H9 (cell line): ENCODE measurements at regions not wholly inside any gene's neighbourhood (a gene's known extent, or its start where the extent isn't known, plus 50 kb on each side); places are given as distances from the start of the nearest gene placed in this dataset.

ENCODE experiments used
- DNase-seq: peaks from one replicate; pipeline ENCODE4 v3.0.0-alpha.2; 2017
- H2AFZ ChIP-seq: one replicate; pipeline ENCODE4 v1.6.1; 2013; ENCODE audit warnings: mild to moderate bottlenecking, low read length, control low read depth, moderate library complexity
- H2AK5ac ChIP-seq: 2 replicates; pipeline ENCODE4 v1.6.1; 2013; ENCODE audit warnings: low read length, control low read depth, mixed read lengths; ENCODE audit not compliant: insufficient read length
- H2BK120ac ChIP-seq: one replicate; pipeline ENCODE4 v1.6.1; 2013; ENCODE audit warnings: low read depth, mild to moderate bottlenecking, low read length, control low read depth, inconsistent platforms; ENCODE audit not compliant: poor library complexity, severe bottlenecking
- H2BK12ac ChIP-seq: 2 replicates; pipeline ENCODE4 v1.6.1; 2013; ENCODE audit warnings: low read length, control low read depth, mixed read lengths, low read depth; ENCODE audit not compliant: insufficient read length
- H2BK15ac ChIP-seq: 2 replicates; pipeline ENCODE4 v1.6.1; 2013; ENCODE audit warnings: low read depth, low read length, control low read depth
- H2BK20ac ChIP-seq: one replicate; pipeline ENCODE4 v1.6.1; 2013; ENCODE audit warnings: low read depth, mild to moderate bottlenecking, low read length, control low read depth, inconsistent platforms; ENCODE audit not compliant: poor library complexity, severe bottlenecking
- H2BK5ac ChIP-seq: 2 replicates; pipeline ENCODE4 v1.6.1; 2013; ENCODE audit warnings: low read length, control low read depth, mixed read lengths; ENCODE audit not compliant: insufficient read length
- H3K14ac ChIP-seq: 2 replicates; pipeline ENCODE4 v1.6.1; 2013; ENCODE audit warnings: low read length, control low read depth; ENCODE audit not compliant: insufficient read depth
- H3K18ac ChIP-seq: 2 replicates; pipeline ENCODE4 v1.6.1; 2013; ENCODE audit warnings: low read depth, mild to moderate bottlenecking, mixed read lengths, low read length, control low read depth; ENCODE audit not compliant: insufficient read length
- H3K23ac ChIP-seq: 2 replicates; pipeline ENCODE4 v1.6.1; 2013; ENCODE audit warnings: low read length, control low read depth, mixed read lengths, low read depth; ENCODE audit not compliant: insufficient read length
- H3K23me2 ChIP-seq: 2 replicates; pipeline ENCODE4 v1.6.1; 2013; ENCODE audit warnings: low read depth, mild to moderate bottlenecking, mixed read lengths, low read length, control low read depth; ENCODE audit not compliant: insufficient read length, poor library complexity, severe bottlenecking
- H3K27ac ChIP-seq: 2 replicates; pipeline ENCODE4 v1.5.1; 2013; ENCODE audit warnings: low read length, control low read depth, mixed read lengths, low read depth; ENCODE audit not compliant: insufficient read length
- H3K27me3 ChIP-seq: 2 replicates; pipeline ENCODE4 v1.6.1; 2013; ENCODE audit warnings: low read length, control low read depth, inconsistent platforms; ENCODE audit not compliant: insufficient read depth
- H3K4ac ChIP-seq: 2 replicates; pipeline ENCODE4 v1.6.1; 2013; ENCODE audit warnings: low read depth, mild to moderate bottlenecking, control low read depth, inconsistent platforms, low read length, moderate library complexity
- H3K4me1 ChIP-seq: 2 replicates; pipeline ENCODE4 v1.6.1; 2013; ENCODE audit warnings: low read length, control low read depth, inconsistent platforms; ENCODE audit not compliant: insufficient read depth
- H3K4me2 ChIP-seq: 2 replicates; pipeline ENCODE4 v1.6.1; 2013; ENCODE audit warnings: low read length, control low read depth, mixed read lengths; ENCODE audit not compliant: insufficient read length, insufficient read depth
- H3K56ac ChIP-seq: 2 replicates; pipeline ENCODE4 v1.6.1; 2013; ENCODE audit warnings: low read depth, mild to moderate bottlenecking, mixed read lengths, low read length, control low read depth; ENCODE audit not compliant: insufficient read length
- H3K79me1 ChIP-seq: 2 replicates; pipeline ENCODE4 v1.6.1; 2013; ENCODE audit warnings: low read depth, mild to moderate bottlenecking, moderate library complexity, low read length, control low read depth, inconsistent platforms; ENCODE audit not compliant: insufficient read depth, poor library complexity, severe bottlenecking
- H3K79me2 ChIP-seq: 2 replicates; pipeline ENCODE4 v1.6.1; 2013; ENCODE audit warnings: low read length, control low read depth, inconsistent platforms; ENCODE audit not compliant: insufficient read depth
- H3K9ac ChIP-seq: 2 replicates; pipeline ENCODE4 v1.6.1; 2013; ENCODE audit warnings: low read length, control low read depth, mixed read lengths; ENCODE audit not compliant: insufficient read length; ENCODE audit errors: extremely low read depth
- H3K9me3 ChIP-seq: one replicate; pipeline ENCODE4 v1.6.1; 2013; ENCODE audit warnings: low read depth, low read length, inconsistent platforms; ENCODE audit not compliant: control insufficient read depth
- H3T11ph ChIP-seq: one replicate; pipeline ENCODE4 v1.6.1; 2013; ENCODE audit warnings: mild to moderate bottlenecking, low read length, control low read depth, inconsistent platforms
- H4K20me1 ChIP-seq: one replicate; pipeline ENCODE4 v1.6.1; 2013; ENCODE audit not compliant: control insufficient read depth, insufficient read length, insufficient read depth
- H4K5ac ChIP-seq: 2 replicates; pipeline ENCODE4 v1.6.1; 2013; ENCODE audit warnings: low read depth, mild to moderate bottlenecking, mixed read lengths, low read length, control low read depth; ENCODE audit not compliant: insufficient read length
- H4K8ac ChIP-seq: replicated peaks from 2 replicates; pipeline ENCODE4 v1.6.1; 2013; ENCODE audit warnings: low read length, control low read depth, mixed read lengths, low read depth; ENCODE audit not compliant: insufficient read length
- H4K91ac ChIP-seq: 2 replicates; pipeline ENCODE4 v1.6.1; 2013; ENCODE audit warnings: low read depth, mild to moderate bottlenecking, moderate library complexity, mixed read lengths, low read length, control low read depth; ENCODE audit not compliant: insufficient read length
- H3K27ac Mint-ChIP-seq, 3 experiments: 2 replicates in 2 of 3; 3 replicates in 1 of 3; pipeline ENCODE4 v1.8.0; 2020 to 2021; ENCODE audit warnings: mixed read lengths in 3 of 3, mild to moderate bottlenecking in 1 of 3, moderate library complexity in 1 of 3
- H3K27me3 Mint-ChIP-seq: 2 replicates; pipeline ENCODE4 v1.8.0; 2021; ENCODE audit warnings: low read depth, mild to moderate bottlenecking, moderate library complexity, mixed read lengths
- H3K36me3 Mint-ChIP-seq, 3 experiments: 2 replicates in 2 of 3; 3 replicates in 1 of 3; pipeline ENCODE4 v1.8.0; 2020 to 2021; ENCODE audit warnings: low read depth in 3 of 3, mixed read lengths in 3 of 3; ENCODE audit not compliant: insufficient read depth in 1 of 3
- H3K4me1 Mint-ChIP-seq, 2 experiments: 2 replicates each; pipeline ENCODE4 v1.8.0; 2020; ENCODE audit warnings: mixed read lengths in 2 of 2
- H3K4me3 Mint-ChIP-seq, 2 experiments: 2 replicates in 1 of 2; 3 replicates in 1 of 2; pipeline ENCODE4 v1.8.0; 2020 to 2021; ENCODE audit warnings: mild to moderate bottlenecking in 2 of 2, mixed read lengths in 2 of 2, moderate library complexity in 1 of 2
- H3K9me3 Mint-ChIP-seq, 2 experiments: 2 replicates in 1 of 2; 3 replicates in 1 of 2; pipeline ENCODE4 v1.8.0; 2020; ENCODE audit warnings: mild to moderate bottlenecking in 2 of 2, mixed read lengths in 2 of 2, moderate library complexity in 1 of 2
- WGBS: extraction: QIAGEN DNeasy Blood & Tissue Kit; methylation state at CpG from one replicate; pipeline ENCODE4 v1.1.7; 2013; ENCODE audit warnings: missing lambda C conversion rate, low lambda C conversion rate, mixed read lengths; ENCODE audit not compliant: insufficient read length; ENCODE audit errors: extremely low coverage; 5-methylcytosine and 5-hydroxymethylcytosine counted together
- TF ChIP-seq, protein P1 (sequence below): fragments of 200-600 bp; sonication (generic); conservative IDR thresholded peaks from 3 replicates; pipeline ENCODE4 v1.8.0; 2021; ENCODE audit warnings: antibody characterized with exemption, mild to moderate bottlenecking

DNA sequence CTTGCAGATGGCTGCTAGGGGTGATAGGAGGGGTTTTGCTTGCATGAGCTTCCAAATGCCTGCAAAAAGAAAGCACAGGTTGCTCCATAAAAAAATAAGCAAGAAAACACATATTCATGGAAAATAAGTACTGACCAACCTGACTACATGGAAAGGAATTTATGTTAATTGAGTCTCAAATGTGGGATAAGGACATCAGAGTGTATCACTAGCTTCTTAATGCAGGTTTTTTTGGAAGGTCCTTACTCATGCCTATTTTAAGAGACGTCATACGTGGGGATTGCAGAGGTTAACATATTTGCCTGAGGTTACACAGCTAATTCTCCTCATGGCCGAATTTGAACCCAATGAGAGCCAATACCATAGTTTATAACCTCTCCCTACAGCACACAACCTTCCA is 116.2 kb downstream of the ASCL1 start:
- H3K79me2 ChIP-seq, result no peaks in the 10 kb centered on the region
- H4K8ac ChIP-seq, result no peak overlapping the region
- no peaks in the 10 kb centered on the region for H3K4me1 Mint-ChIP-seq
- H3K36me3 Mint-ChIP-seq, result peaks cover 0 to 6% (median 0%) of the 10 kb centered on the region in 3 experiments; a peak in 1 of 7 replicates
- no peak overlapping the region for H4K91ac ChIP-seq
- no peaks in the 10 kb centered on the region for H3K27me3 ChIP-seq
- no peak overlapping the region for H3K4me3 Mint-ChIP-seq
- WGBS, result no CpG with 5 or more reads among the region's 3 CpGs
- no peak overlapping the region for H2BK12ac ChIP-seq
- H3K4ac ChIP-seq, result no peak overlapping the region
- H3K14ac ChIP-seq, result no peak overlapping the region
- TF ChIP-seq, protein P1, sequence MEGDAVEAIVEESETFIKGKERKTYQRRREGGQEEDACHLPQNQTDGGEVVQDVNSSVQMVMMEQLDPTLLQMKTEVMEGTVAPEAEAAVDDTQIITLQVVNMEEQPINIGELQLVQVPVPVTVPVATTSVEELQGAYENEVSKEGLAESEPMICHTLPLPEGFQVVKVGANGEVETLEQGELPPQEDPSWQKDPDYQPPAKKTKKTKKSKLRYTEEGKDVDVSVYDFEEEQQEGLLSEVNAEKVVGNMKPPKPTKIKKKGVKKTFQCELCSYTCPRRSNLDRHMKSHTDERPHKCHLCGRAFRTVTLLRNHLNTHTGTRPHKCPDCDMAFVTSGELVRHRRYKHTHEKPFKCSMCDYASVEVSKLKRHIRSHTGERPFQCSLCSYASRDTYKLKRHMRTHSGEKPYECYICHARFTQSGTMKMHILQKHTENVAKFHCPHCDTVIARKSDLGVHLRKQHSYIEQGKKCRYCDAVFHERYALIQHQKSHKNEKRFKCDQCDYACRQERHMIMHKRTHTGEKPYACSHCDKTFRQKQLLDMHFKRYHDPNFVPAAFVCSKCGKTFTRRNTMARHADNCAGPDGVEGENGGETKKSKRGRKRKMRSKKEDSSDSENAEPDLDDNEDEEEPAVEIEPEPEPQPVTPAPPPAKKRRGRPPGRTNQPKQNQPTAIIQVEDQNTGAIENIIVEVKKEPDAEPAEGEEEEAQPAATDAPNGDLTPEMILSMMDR, result no peak
- no peak overlapping the region for H3K23ac ChIP-seq
- no peak for DNase-seq
- H3K9me3 ChIP-seq, result no peaks in the 10 kb centered on the region
- no peak overlapping the region for H3K18ac ChIP-seq
- no peak overlapping the region for H3K56ac ChIP-seq
- H3K27me3 Mint-ChIP-seq, result no peaks in the 10 kb centered on the region
- no peaks in the 10 kb centered on the region; a peak in 2 of 5 replicates for H3K9me3 Mint-ChIP-seq
- no peaks in the 10 kb centered on the region for H3K23me2 ChIP-seq
- H2BK5ac ChIP-seq, result no peak overlapping the region
- no peaks in the 10 kb centered on the region for H3K79me1 ChIP-seq
- no peaks in the 10 kb centered on the region for H3K4me1 ChIP-seq
- H2AK5ac ChIP-seq, result no peak overlapping the region
- H4K20me1 ChIP-seq, result no peaks in the 10 kb centered on the region
- H3T11ph ChIP-seq, result no peak overlapping the region
- H3K9ac ChIP-seq, result no peak overlapping the region
- no peak overlapping the region for H4K5ac ChIP-seq
- H2AFZ ChIP-seq, result no peak overlapping the region
- H3K27ac Mint-ChIP-seq, result no peak overlapping the region
- no peak overlapping the region for H2BK20ac ChIP-seq
- no peak overlapping the region for H3K4me2 ChIP-seq
- no peak overlapping the region for H3K27ac ChIP-seq
- no peak overlapping the region for H2BK120ac ChIP-seq
- no peak overlapping the region for H2BK15ac ChIP-seq
